IPS-NIHi7 (cell line): ENCODE measurements at regions not wholly inside any gene's neighbourhood (a gene's known extent, or its start where the extent isn't known, plus 50 kb on each side); places are given as distances from the start of the nearest gene placed in this dataset.
A peak's percentile ranks its signal among the peaks of the same experiment; 100 is the strongest.

Experiments used
- DNase-seq: peaks from one replicate; pipeline ENCODE4 v3.0.0; 2012; ENCODE audit warnings: mixed read lengths; ENCODE audit errors: extremely low spot score

DNA sequence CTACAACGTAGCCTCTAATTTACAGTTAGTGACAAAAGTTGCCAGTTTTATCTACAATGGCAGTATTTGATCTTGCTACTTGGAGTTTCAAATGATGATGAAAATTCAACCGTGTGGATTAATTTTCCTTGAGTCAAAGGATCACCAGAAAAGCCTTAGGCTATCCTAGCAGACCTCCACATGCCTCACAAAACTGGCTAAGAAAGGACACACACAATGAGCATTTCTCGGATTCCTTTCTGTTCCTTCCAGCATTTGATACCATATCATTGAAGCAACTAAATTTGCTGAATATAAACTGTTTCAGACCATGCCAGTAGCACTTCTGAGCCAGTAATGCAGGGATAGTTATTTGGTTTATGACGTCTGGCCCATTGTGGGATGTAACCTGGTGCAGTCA lies 587.4 kb upstream of the MDFIC2 start:
- DNase-seq = no peak

DNA sequence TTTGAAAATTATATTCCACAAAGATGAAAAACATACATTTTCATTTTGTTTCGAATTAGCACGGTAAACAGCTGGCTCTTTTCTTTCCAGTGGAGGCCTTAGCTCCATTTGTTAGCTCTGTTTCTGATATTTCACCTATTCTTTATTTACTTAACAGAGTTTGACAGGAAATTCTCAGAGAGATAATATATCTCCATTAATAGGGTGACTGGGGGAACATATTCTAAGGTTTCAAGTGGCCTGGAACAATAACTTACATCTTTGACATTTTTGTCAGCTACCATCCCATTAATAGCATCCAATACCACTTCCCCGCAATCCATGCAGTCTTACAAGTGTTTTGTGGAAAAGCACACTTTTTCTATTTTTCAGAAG lies 577.6 kb upstream of the MDFIC2 start:
- no peak for DNase-seq

DNA sequence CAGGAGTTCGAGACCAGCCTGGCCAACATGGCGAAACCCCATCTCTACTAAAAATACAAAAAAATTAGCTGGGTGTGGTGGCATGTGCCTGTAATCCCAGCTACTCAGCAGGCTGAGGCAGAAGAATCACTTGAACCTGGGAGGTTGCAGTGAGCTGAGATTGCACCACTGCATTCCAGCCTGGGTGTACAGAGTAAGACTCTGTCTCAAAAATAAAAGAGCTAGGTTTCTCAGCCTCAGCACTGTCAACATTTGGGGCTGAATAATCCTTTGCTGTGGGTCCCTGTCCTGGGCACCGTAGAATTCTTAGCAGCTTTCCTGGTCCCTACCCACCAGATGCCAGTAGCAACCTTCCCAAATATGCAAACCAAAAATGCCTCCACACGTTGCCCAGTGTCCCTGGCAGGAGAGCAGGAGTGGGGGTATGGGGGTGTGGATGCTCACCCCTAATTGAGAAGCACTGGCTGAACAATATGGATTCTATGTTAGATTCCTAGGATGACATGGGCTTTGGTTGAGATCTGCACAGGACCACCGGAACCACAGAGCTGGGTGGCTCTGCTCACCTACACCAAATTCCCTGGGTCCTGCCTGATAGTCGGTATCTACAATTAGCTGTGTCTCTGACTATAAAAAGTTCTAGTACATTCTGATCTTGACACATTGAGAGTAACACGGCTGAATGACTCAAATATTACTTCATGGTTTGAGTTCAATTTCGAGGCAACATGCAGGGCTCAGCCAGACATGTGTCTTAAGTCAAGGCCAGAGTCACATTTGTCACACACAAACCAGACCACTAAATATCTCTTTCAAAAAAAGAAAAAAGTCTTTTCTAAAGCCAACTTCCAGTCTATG lies 577.0 kb upstream of the MDFIC2 start:
- no peak for DNase-seq

DNA sequence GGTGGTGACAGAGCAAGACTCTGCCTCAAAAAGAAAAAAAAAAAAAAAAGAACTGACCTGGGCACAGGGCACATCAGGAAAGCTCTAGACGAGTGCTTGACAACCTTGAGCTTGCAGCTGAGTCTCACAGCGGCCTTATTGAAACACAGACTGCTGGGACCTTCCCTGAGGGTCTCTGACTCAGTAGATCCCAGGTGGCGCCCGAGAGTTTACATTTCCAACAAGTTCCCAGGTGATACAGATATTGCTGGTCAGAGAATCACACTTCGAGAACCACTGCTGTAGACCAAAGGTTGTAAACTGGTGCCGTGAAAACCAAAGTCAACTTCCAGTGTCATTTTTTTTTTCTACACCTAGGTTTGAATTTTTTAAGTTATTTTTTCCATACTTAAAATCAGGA lies 573.2 kb upstream of the MDFIC2 start:
- DNase-seq = no peak

DNA sequence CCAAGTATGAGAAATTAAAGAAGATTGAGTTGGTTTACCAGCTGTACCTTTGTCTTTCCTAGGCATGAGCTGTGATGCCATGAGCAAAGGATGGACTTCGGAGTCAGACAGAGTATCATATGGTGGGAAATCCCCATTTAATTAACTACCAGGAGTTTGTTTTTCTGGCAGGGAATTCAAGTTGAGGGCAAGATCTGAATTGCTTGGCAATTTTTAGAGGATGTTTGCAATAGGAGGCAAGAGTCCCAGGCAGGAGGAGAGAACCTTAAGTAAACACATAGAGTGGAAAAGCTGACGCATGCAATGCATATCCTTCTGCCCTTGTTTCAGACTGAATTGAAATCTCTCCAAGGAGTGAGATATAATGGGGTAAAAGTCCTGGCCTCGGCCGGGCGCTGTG lies 569.7 kb upstream of the MDFIC2 start:
- no peak for DNase-seq

DNA sequence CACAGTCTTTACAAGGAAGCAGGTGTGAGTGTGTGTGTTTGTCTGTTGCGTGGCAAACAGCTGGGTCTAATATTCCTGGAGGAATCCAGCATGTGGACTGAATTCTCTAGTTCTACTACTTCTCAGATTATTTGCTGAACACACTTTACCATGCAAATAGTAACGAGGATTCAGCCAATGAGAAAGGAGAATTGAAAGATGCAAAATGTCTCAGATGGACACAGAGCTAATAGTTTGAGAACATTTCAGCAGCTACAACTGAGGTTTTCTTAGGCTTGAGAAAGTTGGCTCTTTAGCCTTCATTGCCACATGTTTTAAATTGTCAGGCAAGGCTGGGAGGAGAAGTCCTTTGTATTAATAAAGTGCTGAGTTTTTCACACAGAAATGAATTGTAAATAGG lies 568.0 kb upstream of the MDFIC2 start:
- DNase-seq = no peak

DNA sequence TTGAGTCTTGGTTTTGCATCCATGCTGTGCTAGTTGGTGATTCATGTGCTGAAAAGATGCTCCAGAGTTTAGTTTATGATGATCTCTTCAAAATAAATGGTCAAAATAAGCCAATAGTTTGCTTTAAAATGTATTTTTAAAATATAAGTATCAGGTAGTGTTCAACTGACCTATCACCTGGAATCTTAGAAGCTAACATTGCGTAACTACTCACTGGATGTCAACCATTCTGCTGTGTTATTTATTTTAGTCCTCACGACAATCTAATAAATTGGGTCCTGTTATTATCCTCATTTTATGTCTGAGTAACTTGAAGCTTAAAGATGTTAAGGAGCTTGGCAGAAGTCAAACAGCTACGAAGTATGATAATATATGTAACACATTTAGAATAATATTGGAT lies 563.7 kb upstream of the MDFIC2 start:
- DNase-seq = no peak

DNA sequence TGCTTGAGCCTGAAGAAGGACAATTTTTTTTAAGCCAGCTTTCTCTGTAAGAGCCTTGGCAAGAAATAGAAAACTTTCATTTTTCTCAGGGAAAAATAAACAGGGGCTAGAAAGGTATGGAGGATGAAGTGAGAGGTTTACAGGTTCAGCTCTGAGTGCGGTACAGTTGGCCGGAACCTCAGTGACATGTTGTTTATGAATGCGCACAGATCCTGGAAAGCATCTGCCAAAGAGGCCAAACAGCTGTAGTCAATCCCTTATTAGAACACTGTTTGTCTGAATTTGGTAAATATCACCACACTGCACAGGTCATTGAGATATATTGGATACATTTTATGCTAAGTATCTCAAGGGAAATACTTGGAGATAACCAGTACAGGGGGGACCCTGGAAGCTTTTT lies 561.8 kb upstream of the MDFIC2 start:
- no peak for DNase-seq

DNA sequence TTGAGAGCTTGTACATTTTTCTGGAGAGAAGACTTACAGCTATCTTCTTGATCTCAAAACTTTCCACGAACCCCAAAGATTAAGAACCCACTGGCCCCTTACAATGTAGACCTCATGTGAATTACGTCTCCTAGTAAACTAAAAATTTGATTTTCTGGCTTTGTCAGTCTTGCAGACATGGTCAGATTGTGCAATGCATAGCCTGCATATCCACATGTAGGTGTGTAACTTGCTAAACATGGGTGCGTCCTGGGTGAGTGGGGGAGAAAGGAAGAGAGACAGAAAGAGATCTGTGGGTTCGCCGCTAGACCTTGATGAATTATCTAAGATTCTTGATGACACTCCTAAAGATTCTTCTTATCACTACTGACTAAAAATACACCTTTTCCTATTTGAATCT lies 561.2 kb upstream of the MDFIC2 start:
- DNase-seq = no peak

DNA sequence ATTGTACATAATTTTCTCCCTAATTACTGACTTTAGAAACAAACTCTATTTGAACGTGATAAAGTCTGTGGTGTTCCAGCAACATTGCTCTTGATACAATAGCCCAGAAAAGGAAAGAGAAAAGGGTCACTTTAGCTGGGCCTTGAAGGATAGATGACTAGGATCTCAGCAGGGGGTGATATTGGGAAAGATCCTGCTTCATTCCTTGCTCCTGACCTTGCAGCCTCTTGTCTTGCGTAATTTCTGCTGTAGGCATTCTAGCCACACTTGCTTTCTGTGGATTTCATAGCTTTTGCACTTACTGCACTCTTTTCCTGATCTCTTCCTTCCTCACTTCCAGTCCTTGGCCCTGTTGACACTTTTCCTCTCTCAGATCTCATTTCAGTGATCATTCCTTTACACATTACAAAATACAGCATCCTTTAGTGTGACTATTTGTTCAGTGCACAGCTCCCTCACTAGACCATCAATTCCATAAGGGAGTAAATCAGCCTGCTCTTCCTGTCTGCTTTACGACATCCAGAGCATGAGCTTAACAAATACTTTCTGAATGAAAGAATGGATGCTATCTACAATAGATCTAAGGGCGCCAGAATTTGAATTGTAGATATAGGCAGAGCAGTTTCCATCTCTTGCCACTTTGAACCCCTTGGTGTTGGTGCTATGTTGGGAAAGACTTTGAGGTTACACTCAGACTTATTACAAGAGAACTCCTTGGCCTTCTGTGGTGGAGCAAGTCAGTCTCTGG lies 559.6 kb upstream of the MDFIC2 start:
- DNase-seq = no peak

DNA sequence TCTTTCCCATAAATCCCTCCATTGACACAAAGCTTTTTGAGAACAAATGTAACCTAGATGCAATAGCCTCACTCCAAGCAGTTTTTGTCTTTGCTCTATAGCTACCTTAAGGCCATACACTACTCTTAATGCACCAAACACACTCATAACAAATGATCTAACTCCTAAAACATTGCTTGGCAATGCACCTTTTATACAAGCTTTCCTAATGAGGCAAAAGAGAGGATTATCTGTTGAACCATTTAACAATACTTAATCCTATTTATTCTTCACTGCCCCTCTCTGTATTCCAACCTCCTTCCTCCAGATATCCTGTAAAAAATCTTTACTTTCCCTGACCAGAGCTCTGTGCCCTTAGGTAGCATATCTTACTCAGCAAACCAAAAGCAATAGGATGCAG lies 558.1 kb upstream of the MDFIC2 start:
- DNase-seq = no peak

DNA sequence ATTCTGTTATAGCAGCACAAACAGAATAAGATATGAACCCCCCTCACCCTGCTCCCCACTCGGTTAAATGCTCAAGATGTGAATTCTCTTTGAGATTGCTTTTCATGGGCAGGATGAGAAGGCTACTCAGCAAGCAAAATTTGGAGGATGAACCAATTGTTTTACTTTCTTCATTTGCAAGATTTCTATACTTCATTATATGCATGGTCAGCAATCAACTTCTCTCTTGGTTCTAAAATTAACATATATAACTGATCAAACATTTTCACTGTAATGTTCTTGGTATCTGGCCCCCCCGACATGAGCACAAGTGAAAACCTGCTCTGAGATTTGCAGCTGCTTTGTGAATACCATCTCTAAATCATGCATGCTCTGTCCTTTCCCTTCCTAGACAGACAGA lies 556.1 kb upstream of the MDFIC2 start:
- no peak for DNase-seq

DNA sequence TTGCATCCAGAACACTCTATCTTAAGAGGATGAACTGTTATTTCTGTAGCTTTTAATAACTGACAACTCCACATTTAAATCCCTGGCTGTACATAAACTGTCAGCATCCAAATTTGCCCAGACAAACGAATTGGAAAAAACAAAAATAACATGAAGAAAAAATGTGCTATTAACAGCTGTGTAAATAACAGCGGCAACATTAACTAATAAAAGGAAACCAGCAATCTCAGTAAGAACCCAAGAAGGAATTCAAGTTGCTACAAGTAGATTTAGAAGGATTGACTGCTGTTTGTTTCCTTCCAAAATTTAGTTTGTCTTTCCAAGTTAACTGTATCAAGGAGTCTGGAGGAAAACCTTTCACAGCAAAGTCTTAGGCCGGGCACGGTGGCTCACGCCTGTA lies 550.6 kb upstream of the MDFIC2 start:
- no peak for DNase-seq

DNA sequence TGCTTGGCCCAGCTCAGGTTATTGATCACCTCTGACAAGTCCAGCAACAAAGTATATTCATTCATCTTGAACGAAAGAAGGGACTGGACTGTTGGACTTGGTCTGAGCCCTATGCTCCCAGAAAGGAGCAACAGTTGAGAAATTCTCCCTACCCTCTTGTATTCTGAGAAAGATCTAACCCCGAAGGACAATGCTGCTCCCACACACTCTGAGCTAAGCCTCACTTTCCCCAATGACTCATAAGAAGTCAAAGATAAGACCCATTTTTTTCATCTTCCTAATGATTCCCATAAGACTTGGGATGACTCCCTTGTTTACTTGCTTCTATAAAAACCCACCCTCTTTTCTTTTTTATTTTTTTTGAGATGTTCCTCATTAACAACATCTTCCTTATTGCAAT lies 549.4 kb upstream of the MDFIC2 start:
- DNase-seq = no peak

DNA sequence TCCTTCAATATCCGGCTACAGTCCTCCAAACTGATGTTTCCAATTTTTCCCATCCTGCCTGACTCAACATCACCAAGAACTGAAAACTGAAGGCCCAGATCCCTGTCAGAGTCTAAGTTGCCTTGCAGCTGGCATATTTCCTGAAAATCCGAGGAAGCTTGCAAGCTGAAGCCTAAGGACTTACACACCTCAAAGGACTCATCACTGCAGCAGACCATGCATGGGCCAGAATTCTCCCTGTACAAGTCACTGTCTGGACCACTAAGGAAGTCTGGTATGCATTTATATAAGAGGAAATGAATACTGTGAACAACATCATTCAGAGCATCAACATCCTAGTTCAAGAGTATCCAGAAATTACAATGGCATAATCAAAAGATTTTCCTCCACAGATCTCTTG lies 548.8 kb upstream of the MDFIC2 start:
- no peak for DNase-seq

DNA sequence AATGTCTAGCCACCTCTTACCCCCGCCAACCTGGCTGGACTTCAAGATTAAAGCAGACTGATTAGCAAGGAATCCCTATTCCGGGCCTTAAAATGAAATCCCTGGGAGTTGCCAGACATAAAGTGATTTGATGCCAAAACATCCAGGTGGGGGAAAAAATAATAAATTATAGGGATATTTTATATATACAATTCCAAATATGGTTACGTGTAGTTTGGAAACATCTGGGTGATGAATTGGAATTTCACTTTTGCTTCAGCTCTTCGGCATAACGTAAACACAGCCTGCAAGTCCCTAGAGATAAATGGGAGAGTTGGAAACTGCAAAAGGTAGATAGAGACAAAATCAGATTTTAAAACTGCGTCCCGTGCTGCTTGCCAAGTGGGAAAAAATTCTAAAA lies 545.5 kb upstream of the MDFIC2 start:
- no peak for DNase-seq

DNA sequence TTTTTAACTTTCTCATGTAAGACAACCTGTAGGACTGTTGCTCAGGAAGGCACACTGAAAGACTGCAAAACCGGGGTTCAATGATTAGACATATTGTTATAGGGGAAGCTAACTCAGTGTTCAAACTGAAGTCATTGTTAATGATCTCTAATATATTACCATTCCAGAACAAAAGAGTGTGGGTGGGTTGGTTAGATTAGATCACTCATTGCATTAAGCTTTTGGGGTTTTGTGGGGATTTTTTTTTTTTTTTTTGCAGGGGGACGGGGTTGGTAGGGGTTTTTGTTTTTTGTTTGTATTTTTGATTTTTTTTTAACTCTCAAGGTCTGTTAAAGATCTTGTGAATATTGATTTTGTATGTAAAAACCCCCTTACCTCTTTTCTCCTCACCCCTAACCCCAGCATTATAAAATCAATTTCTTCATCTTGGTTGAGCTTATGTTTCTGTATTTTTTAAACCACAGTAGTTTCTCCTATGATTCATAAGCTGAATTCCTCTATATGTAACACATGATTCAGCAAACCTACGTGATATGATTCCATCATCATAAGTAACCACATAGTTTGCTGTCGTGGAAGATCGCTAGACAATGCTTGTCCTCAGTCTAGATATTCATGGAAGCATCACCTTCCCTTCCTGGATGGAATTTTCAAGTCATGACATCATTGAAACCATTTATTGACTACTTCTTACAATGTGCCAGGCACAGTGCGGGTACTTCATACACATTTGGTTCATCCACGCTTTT lies 544.1 kb upstream of the MDFIC2 start:
- no peak for DNase-seq

DNA sequence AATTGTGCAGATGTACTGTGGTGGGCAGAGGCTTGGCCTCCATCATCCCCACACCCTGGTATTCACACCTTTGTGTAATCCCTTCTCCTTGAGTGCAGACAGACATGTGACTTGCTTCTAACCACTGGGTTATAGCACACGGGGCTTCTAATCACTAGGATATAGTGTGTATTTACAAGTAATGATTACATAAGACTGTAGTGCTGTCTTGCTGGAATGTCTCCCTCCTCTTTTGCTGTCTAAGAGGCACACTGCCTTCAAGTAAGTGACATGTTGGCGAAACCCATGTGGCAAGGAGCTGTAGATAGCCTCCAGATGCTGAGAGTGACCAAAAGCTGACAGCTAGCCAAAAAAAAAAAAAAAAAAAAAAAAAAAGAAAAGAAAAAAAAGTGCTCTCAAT lies 542.7 kb upstream of the MDFIC2 start:
- DNase-seq = no peak

DNA sequence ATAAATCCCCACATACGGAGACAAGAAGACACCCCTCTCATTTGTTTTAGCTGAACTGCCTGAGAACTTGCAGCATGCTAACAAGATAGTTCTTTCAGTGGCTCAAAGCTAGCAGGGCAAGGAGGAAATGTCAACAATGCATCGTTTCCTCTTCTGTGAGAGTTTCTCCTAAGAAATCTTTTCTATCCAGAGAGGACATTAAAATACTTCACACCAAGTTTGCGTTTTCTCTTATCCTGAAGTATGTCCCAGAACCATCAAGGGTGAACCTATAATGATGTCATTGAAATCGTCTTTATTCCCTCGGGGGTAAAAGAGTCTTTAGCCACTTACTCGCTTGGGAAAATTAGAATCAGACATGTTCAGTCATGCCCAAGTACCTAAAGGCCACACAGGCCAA lies 541.7 kb upstream of the MDFIC2 start:
- DNase-seq = peak; percentile 23

DNA sequence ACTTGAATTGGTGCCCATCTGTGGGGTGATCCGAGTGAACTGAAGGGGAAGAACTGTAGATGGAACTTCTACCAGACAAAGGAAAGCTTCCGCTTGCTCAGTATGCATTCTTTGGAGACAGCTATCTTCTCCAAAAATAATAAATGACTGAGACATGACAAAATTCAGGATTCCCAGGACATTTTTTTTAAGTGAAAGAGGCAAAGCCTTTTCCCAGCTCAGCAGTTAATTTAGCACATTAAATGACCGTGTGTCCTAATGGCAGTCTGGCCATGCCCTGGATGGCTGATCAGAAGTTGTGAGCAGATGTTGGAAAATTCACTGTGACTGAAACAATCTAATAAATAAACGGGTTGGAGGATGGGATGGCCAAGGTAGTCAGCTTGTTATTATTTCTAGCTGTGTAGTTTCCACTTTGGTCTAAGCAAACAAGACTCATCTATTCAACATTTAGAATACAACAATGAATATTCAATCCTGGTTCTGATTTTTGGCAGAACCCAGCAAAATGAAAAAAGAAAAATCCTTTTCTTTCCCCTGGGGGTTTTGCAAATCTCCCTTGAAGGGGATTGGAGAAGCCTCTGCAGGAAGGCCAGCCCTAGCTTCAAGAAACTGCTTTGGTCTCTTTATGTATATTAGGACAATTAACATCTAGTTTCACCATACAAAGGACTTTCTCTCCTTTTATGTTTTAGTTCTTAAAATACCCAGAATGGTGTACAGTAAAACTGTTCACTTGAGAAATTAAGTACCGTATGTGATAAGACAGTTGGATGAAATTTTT lies 540.9 kb upstream of the MDFIC2 start:
- no peak for DNase-seq

DNA sequence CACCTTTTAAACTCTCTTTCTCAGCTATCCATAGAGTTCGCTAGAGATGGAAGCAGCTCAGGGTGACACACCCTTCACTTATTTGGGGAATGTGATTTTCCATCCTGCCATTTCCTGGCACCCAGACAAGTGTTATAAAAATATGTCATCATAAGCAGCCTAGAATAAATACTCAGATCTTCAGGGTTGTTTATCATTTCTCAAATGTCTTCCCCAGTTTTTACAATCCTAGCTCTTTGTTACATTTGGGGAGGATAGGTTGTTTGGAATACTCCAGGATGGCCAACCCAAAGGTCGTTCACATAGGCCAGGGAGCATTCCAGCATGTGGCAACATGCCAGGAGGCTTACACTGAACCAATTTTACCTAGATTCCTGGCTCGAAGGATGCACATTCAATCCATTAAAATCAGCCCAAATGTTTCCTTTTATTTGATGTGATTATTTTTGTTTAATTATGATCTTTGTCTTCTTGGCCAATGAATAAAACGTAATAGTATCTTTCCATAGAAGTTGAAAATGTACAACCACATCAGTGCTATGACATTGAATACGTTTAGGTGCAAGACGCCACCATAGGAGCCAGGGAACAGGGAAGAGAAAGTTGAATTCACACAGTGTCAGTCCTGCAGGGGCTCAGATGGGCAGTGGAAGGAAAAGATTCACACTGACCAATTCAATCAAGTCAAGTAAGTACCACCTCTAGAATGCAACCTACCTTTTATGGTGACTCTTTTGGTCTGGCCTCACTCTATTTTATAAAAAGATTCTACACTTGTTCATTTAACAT lies 537.7 kb upstream of the MDFIC2 start:
- DNase-seq = no peak
